H54 (cell line): ENCODE measurements at regions not wholly inside any gene's neighbourhood (a gene's known extent, or its start where the extent isn't known, plus 50 kb on each side); places are given as distances from the start of the nearest gene placed in this dataset.

Source experiments
- DNase-seq: peaks from one replicate; pipeline ENCODE4 v3.0.0; 2011; ENCODE audit warnings: low spot score, mixed read lengths; ENCODE audit not compliant: insufficient read length
- FAIRE-seq: peaks from 3 replicates; lab custom pipeline; 2011; peaks lifted over from hg19 to GRCh38; lab: Jason Lieb, UNC
- POLR2A ChIP-seq: IDR thresholded peaks from 2 replicates; pipeline ENCODE4 v1.6.1; 2011; ENCODE audit warnings: low read depth, mild to moderate bottlenecking, low read length

GRCh38 chr2:63767307-63767706, 74.4 kb upstream of the UGP2 start:
- no peak for FAIRE-seq
- no peak for DNase-seq
- TF ChIP-seq POLR2A = no peak

GRCh38 chr2:63768051-63768450, 73.6 kb upstream of the UGP2 start:
- no peak for FAIRE-seq
- no peak for TF ChIP-seq POLR2A
- no peak for DNase-seq

- no peak for TF ChIP-seq POLR2A
- no peak for DNase-seq
- FAIRE-seq = no peak
Observed at GRCh38 chr2:63769915-63770314, 71.8 kb upstream of the UGP2 start.

GRCh38 chr2:63772061-63772460, 69.6 kb upstream of the UGP2 start:
- DNase-seq (no peak), FAIRE-seq (no peak)

GRCh38 chr2:63775191-63775590, 66.5 kb upstream of the UGP2 start:
- TF ChIP-seq POLR2A = no peak
- no peak for DNase-seq
- FAIRE-seq = no peak

More at GRCh38 chr2:63772061-63772460, 69.6 kb upstream of the UGP2 start:
- TF ChIP-seq POLR2A = no peak

- TF ChIP-seq POLR2A = no peak
- no peak for FAIRE-seq
- DNase-seq = no peak
Observed at GRCh38 chr2:63776382-63776781, 65.3 kb upstream of the UGP2 start.

GRCh38 chr2:63777816-63778215, 63.9 kb upstream of the UGP2 start:
- no peak for DNase-seq
- TF ChIP-seq POLR2A = no peak
- no peak for FAIRE-seq

GRCh38 chr2:63778391-63778790, 63.3 kb upstream of the UGP2 start:
- DNase-seq (no peak), FAIRE-seq (no peak)
- no peak for TF ChIP-seq POLR2A

- FAIRE-seq (no peak), DNase-seq (no peak)
- no peak for TF ChIP-seq POLR2A
Observed at GRCh38 chr2:63780518-63781155, 61.1 kb upstream of the UGP2 start.

GRCh38 chr2:63784461-63784860, 57.2 kb upstream of the UGP2 start:
- FAIRE-seq (no peak), DNase-seq (no peak)
- TF ChIP-seq POLR2A = no peak

GRCh38 chr2:63785096-63785495, 56.6 kb upstream of the UGP2 start:
- FAIRE-seq (no peak), DNase-seq (no peak)
- no peak for TF ChIP-seq POLR2A

GRCh38 chr2:63786471-63786870, 55.2 kb upstream of the UGP2 start:
- DNase-seq (no peak), FAIRE-seq (no peak)
- TF ChIP-seq POLR2A = no peak

GRCh38 chr2:63788071-63788470, 53.6 kb upstream of the UGP2 start:
- DNase-seq (no peak), FAIRE-seq (no peak)
- no peak for TF ChIP-seq POLR2A

- no peak for DNase-seq
- FAIRE-seq = no peak
- no peak for TF ChIP-seq POLR2A
Observed at GRCh38 chr2:63789338-63790020, 52.2 kb upstream of the UGP2 start.

- TF ChIP-seq POLR2A = no peak
- no peak for FAIRE-seq
- DNase-seq = no peak
Observed at GRCh38 chr2:63790491-63790890, 51.2 kb upstream of the UGP2 start.
